ENCODE measurements at regions not wholly inside any gene's neighbourhood (a gene's known extent, or its start where the extent isn't known, plus 50 kb on each side); places are given as distances from the start of the nearest gene placed in this dataset.

- no peaks in the 10 kb centered on the region for H3K9me3 ChIP-seq (ENCODE audit: control insufficient read depth, low read depth, low read length)
Observed at GRCh38 chr10:42428534-42428933, 209.8 kb downstream of the ZNF33B start.

GRCh38 chr10:42422911-42423310 lies 215.5 kb downstream of the ZNF33B start:
- Histone ChIP-seq H3K9me3 (ENCODE audit: control insufficient read depth, low read depth, low read length) (peaks cover 2% of the 10 kb centered on the region), H4K20me1 (ENCODE audit: control insufficient read depth, extremely low read depth, insufficient read depth, low read length) (no peaks in the 10 kb centered on the region), H3K4me1 (ENCODE audit: control insufficient read depth, extremely low read depth, insufficient read depth, low read length) (no peaks in the 10 kb centered on the region), H3K4me2 (ENCODE audit: control insufficient read depth, extremely low read depth, insufficient read depth, low read depth, low read length) (no peak overlapping the region), H2AFZ (ENCODE audit: control insufficient read depth, low read length) (no peak overlapping the region), H3K79me2 (ENCODE audit: control insufficient read depth, insufficient read depth, low read length) (no peaks in the 10 kb centered on the region), H3K36me3 (ENCODE audit: control insufficient read depth in 2 of 2, extremely low read depth in 1 of 2, insufficient read depth in 2 of 2, low read length in 2 of 2) (no peaks in the 10 kb centered on the region), H3K9me1 (ENCODE audit: control insufficient read depth, extremely low read depth, insufficient read depth, low read length) (no peaks in the 10 kb centered on the region), H3K9ac (ENCODE audit: control insufficient read depth, extremely low read depth, insufficient read depth, low read length) (no peak overlapping the region), H3K4me3 (ENCODE audit: control insufficient read depth in 2 of 3, extremely low read depth in 1 of 3, insufficient read depth in 2 of 3, low read depth in 1 of 3, low read length in 3 of 3) (no peak overlapping the region), H3K27me3 (ENCODE audit: control insufficient read depth, extremely low read depth, insufficient read depth, low read length) (no peaks in the 10 kb centered on the region), H3K27ac (ENCODE audit: control insufficient read depth, insufficient read depth, low read length) (no peak overlapping the region)
- TF ChIP-seq EZH2 (IDR thresholded peaks at IDR 0.05; ENCODE audit: low read length): no peak
- TF ChIP-seq, protein P1, sequence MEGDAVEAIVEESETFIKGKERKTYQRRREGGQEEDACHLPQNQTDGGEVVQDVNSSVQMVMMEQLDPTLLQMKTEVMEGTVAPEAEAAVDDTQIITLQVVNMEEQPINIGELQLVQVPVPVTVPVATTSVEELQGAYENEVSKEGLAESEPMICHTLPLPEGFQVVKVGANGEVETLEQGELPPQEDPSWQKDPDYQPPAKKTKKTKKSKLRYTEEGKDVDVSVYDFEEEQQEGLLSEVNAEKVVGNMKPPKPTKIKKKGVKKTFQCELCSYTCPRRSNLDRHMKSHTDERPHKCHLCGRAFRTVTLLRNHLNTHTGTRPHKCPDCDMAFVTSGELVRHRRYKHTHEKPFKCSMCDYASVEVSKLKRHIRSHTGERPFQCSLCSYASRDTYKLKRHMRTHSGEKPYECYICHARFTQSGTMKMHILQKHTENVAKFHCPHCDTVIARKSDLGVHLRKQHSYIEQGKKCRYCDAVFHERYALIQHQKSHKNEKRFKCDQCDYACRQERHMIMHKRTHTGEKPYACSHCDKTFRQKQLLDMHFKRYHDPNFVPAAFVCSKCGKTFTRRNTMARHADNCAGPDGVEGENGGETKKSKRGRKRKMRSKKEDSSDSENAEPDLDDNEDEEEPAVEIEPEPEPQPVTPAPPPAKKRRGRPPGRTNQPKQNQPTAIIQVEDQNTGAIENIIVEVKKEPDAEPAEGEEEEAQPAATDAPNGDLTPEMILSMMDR (optimal IDR thresholded peaks at IDR 0.05 in 1 of 3, IDR thresholded peaks at IDR 0.05 in 1 of 3, conservative IDR thresholded peaks at IDR 0.05 in 1 of 3; ENCODE audit: extremely low read depth in 1 of 3, insufficient read depth in 2 of 3, low read length in 3 of 3): no peak
- DNase-seq (ENCODE audit: low read depth, low spot score) (no peak), FAIRE-seq (no peak)
- dilution Hi-C loops (cut with MboI; ENCODE audit: extremely low pct_ligation_motif_present, low sequenced_read_pairs): no loop called here

More at GRCh38 chr10:42428534-42428933, 209.8 kb downstream of the ZNF33B start:
- Histone ChIP-seq H3K4me1 (ENCODE audit: control insufficient read depth, extremely low read depth, insufficient read depth, low read length) (no peaks in the 10 kb centered on the region), H3K4me2 (ENCODE audit: control insufficient read depth, extremely low read depth, insufficient read depth, low read depth, low read length) (no peak overlapping the region), H3K27me3 (ENCODE audit: control insufficient read depth, extremely low read depth, insufficient read depth, low read length) (no peaks in the 10 kb centered on the region), H3K9me1 (ENCODE audit: control insufficient read depth, extremely low read depth, insufficient read depth, low read length) (no peaks in the 10 kb centered on the region), H3K4me3 (ENCODE audit: control insufficient read depth in 2 of 3, extremely low read depth in 1 of 3, insufficient read depth in 2 of 3, low read depth in 1 of 3, low read length in 3 of 3) (no peak overlapping the region), H3K9ac (ENCODE audit: control insufficient read depth, extremely low read depth, insufficient read depth, low read length) (no peak overlapping the region), H3K79me2 (ENCODE audit: control insufficient read depth, insufficient read depth, low read length) (no peaks in the 10 kb centered on the region), H3K36me3 (ENCODE audit: control insufficient read depth in 2 of 2, extremely low read depth in 1 of 2, insufficient read depth in 2 of 2, low read length in 2 of 2) (no peaks in the 10 kb centered on the region), H2AFZ (ENCODE audit: control insufficient read depth, low read length) (no peak overlapping the region), H4K20me1 (ENCODE audit: control insufficient read depth, extremely low read depth, insufficient read depth, low read length) (no peaks in the 10 kb centered on the region), H3K27ac (ENCODE audit: control insufficient read depth, insufficient read depth, low read length) (no peak overlapping the region)
- DNase-seq (ENCODE audit: low read depth, low spot score) (no peak), FAIRE-seq (no peak)
- no peak for TF ChIP-seq EZH2 (IDR thresholded peaks at IDR 0.05; ENCODE audit: low read length)
- TF ChIP-seq, protein P1 (optimal IDR thresholded peaks at IDR 0.05 in 1 of 3, IDR thresholded peaks at IDR 0.05 in 1 of 3, conservative IDR thresholded peaks at IDR 0.05 in 1 of 3; ENCODE audit: extremely low read depth in 1 of 3, insufficient read depth in 2 of 3, low read length in 3 of 3): peak in 2 of 3 experiments; percentile 24 to 34
- dilution Hi-C loops (cut with MboI; ENCODE audit: extremely low pct_ligation_motif_present, low sequenced_read_pairs): no loop called here
